Neural progenitor cell (in vitro differentiated cells): ENCODE measurements at regions not wholly inside any gene's neighbourhood (a gene's known extent, or its start where the extent isn't known, plus 50 kb on each side); places are given as distances from the start of the nearest gene placed in this dataset.
A peak's percentile ranks its signal among the peaks of the same experiment; 100 is the strongest.

Experiments
- DNase-seq: peaks from one replicate; pipeline ENCODE4 v3.0.0-alpha.2; 2016; ENCODE audit warnings: low spot score
- H2AFZ ChIP-seq: fragments of 200-600 bp; sonication (generic); replicated peaks from 2 replicates; pipeline ENCODE4 v1.6.1; 2016; ENCODE audit warnings: antibody characterized with exemption
- H3F3A ChIP-seq: fragments of 200-600 bp; sonication (generic); 2 replicates; pipeline ENCODE4 v1.6.1; 2016; ENCODE audit warnings: antibody characterized with exemption, low read depth
- H3K27ac ChIP-seq: fragments of 200-600 bp; sonication (generic); 2 replicates; pipeline ENCODE4 v1.5.1; 2016; ENCODE audit warnings: mild to moderate bottlenecking
- H3K27me3 ChIP-seq: fragments of 200-600 bp; sonication (generic); 2 replicates; pipeline ENCODE4 v1.6.1; 2016; ENCODE audit warnings: mild to moderate bottlenecking, moderate library complexity
- H3K36me3 ChIP-seq: fragments of 200-600 bp; sonication (generic); 2 replicates; pipeline ENCODE4 v1.5.1; 2016
- H3K4me1 ChIP-seq: fragments of 200-600 bp; sonication (generic); 2 replicates; pipeline ENCODE4 v1.6.1; 2016; ENCODE audit warnings: mixed run types
- H3K4me2 ChIP-seq: fragments of 200-600 bp; sonication (generic); 2 replicates; pipeline ENCODE4 v1.6.1; 2016
- H3K4me3 ChIP-seq: fragments of 200-600 bp; sonication (generic); 2 replicates; pipeline ENCODE4 v1.5.1; 2016
- H3K79me2 ChIP-seq: fragments of 200-600 bp; sonication (generic); 2 replicates; pipeline ENCODE4 v1.6.1; 2016; ENCODE audit warnings: low read depth
- H3K9ac ChIP-seq: fragments of 200-600 bp; sonication (generic); 2 replicates; pipeline ENCODE4 v1.6.1; 2016
- H3K9me3 ChIP-seq: fragments of 200-600 bp; sonication (generic); 2 replicates; pipeline ENCODE4 v1.5.1; 2016; ENCODE audit warnings: low read depth
- H4K20me1 ChIP-seq: fragments of 200-600 bp; sonication (generic); 2 replicates; pipeline ENCODE4 v1.6.1; 2016; ENCODE audit warnings: low read depth
- H3K27ac Mint-ChIP-seq: 3 replicates; pipeline ENCODE4 v1.8.0; 2021; ENCODE audit warnings: mixed read lengths
- H3K27me3 Mint-ChIP-seq: 2 replicates; pipeline ENCODE4 v1.8.0; 2022; ENCODE audit warnings: low read depth, mild to moderate bottlenecking, inconsistent platforms, moderate library complexity, mixed read lengths; ENCODE audit not compliant: insufficient read depth
- H3K36me3 Mint-ChIP-seq: 3 replicates; pipeline ENCODE4 v1.8.0; 2021; ENCODE audit warnings: mixed read lengths
- H3K4me1 Mint-ChIP-seq: 3 replicates; pipeline ENCODE4 v1.8.0; 2021; ENCODE audit warnings: mixed read lengths
- H3K4me3 Mint-ChIP-seq: 3 replicates; pipeline ENCODE4 v1.8.0; 2021; ENCODE audit warnings: mild to moderate bottlenecking, moderate library complexity, mixed read lengths
- H3K9me3 Mint-ChIP-seq: 3 replicates; pipeline ENCODE4 v1.8.0; 2020; ENCODE audit warnings: mixed read lengths
- EZH2 ChIP-seq: fragments of 200-600 bp; sonication (generic); IDR thresholded peaks from 2 replicates; pipeline ENCODE4 v1.6.1; 2017; ENCODE audit warnings: antibody characterized with exemption, mild to moderate bottlenecking, moderate library complexity
- EZH2phosphoT487 ChIP-seq: fragments of 200-600 bp; sonication (generic); IDR thresholded peaks from 2 replicates; pipeline ENCODE4 v1.6.1; 2017; ENCODE audit warnings: antibody characterized with exemption
- TF ChIP-seq, protein P1 (sequence below): fragments of 200-600 bp; sonication (generic); IDR thresholded peaks from 2 replicates; pipeline ENCODE4 v1.5.1; 2017; ENCODE audit warnings: antibody characterized with exemption, mild to moderate bottlenecking

DNA sequence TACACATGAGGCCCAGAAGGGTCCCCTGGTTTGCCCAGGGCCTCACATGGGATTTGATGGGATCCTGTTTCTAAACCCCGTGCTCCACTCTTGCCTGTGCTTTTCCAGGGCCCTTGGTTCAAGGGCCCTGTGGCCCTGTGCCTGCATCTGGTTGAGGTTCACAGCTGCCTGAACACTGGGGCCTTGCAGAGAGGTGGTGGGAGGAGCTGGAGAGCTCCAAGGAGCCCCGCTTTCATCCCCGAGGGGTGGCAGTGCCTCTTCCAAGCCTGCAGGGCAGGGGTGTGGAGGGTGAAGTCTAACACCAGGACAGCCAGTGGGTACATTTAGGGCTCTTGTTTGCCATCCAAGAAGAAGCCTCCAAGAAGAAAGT is 82.3 kb downstream of the GLI2 start:
- Mint-ChIP-seq H3K27ac (no peak overlapping the region), H3K36me3 (peaks cover 17% of the 10 kb centered on the region), H3K4me3 (no peak overlapping the region), H3K27me3 (peaks cover 2% of the 10 kb centered on the region), H3K4me1 (peaks cover 32% of the 10 kb centered on the region), H3K9me3 (no peaks in the 10 kb centered on the region)
- H3K4me2 ChIP-seq, result no peak overlapping the region
- peaks cover 23% of the 10 kb centered on the region for H3K79me2 ChIP-seq
- no peaks in the 10 kb centered on the region for H3K9me3 ChIP-seq
- peaks cover 20% of the 10 kb centered on the region for H3K4me1 ChIP-seq
- no peak for DNase-seq
- H4K20me1 ChIP-seq, result peaks cover 97% of the 10 kb centered on the region
- H2AFZ ChIP-seq, result no peak overlapping the region
- H3K27ac ChIP-seq, result no peak overlapping the region
- no peak overlapping the region for H3K9ac ChIP-seq
- H3K4me3 ChIP-seq, result no peak overlapping the region
- H3K27me3 ChIP-seq, result no peaks in the 10 kb centered on the region
- peaks cover 7% of the 10 kb centered on the region for H3F3A ChIP-seq
- TF ChIP-seq EZH2 (no peak), EZH2phosphoT487 (no peak)
- TF ChIP-seq, protein P1, sequence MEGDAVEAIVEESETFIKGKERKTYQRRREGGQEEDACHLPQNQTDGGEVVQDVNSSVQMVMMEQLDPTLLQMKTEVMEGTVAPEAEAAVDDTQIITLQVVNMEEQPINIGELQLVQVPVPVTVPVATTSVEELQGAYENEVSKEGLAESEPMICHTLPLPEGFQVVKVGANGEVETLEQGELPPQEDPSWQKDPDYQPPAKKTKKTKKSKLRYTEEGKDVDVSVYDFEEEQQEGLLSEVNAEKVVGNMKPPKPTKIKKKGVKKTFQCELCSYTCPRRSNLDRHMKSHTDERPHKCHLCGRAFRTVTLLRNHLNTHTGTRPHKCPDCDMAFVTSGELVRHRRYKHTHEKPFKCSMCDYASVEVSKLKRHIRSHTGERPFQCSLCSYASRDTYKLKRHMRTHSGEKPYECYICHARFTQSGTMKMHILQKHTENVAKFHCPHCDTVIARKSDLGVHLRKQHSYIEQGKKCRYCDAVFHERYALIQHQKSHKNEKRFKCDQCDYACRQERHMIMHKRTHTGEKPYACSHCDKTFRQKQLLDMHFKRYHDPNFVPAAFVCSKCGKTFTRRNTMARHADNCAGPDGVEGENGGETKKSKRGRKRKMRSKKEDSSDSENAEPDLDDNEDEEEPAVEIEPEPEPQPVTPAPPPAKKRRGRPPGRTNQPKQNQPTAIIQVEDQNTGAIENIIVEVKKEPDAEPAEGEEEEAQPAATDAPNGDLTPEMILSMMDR, result no peak
- no peaks in the 10 kb centered on the region for H3K36me3 ChIP-seq

DNA sequence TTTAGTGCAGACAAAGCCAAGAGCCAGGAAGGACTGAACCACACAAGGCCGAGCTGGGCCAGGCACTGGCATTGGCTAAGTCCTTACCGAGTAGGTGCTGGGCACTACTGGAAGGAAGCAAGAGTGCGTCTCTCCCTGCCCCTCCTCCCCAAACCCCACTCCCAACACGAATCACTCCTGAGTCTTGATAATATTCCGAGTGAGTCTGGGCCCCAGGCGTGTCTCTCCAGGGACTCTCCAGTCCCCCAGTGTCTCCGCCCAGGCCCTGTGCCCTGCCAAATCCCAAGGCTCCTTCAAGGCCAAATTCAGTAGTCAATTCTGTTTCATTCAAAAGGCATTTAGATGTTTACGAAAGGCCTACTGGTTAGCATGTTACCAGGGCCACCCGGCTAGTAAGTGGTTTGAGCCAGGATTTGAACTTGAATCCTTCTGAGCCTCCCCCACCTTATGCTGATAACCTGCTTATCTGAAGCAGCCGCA is 82.8 kb downstream of the GLI2 start:
- Histone ChIP-seq H3K4me3 (no peak overlapping the region), H2AFZ (no peak overlapping the region), H3K27ac (no peak overlapping the region), H3K79me2 (peaks cover 29% of the 10 kb centered on the region), H3K9ac (no peak overlapping the region), H3K36me3 (no peaks in the 10 kb centered on the region), H4K20me1 (peaks cover 98% of the 10 kb centered on the region), H3K27me3 (no peaks in the 10 kb centered on the region), H3K4me1 (peaks cover 20% of the 10 kb centered on the region), H3K9me3 (no peaks in the 10 kb centered on the region), H3K4me2 (no peak overlapping the region), H3F3A (peaks cover 7% of the 10 kb centered on the region)
- Mint-ChIP-seq H3K36me3 (peaks cover 13% of the 10 kb centered on the region), H3K4me1 (peaks cover 32% of the 10 kb centered on the region), H3K27me3 (peaks cover 2% of the 10 kb centered on the region), H3K4me3 (no peak overlapping the region), H3K27ac (no peak overlapping the region), H3K9me3 (no peaks in the 10 kb centered on the region)
- TF ChIP-seq EZH2, result no peak
- TF ChIP-seq, protein P1, result no peak
- no peak for TF ChIP-seq EZH2phosphoT487
- DNase-seq, result no peak

DNA sequence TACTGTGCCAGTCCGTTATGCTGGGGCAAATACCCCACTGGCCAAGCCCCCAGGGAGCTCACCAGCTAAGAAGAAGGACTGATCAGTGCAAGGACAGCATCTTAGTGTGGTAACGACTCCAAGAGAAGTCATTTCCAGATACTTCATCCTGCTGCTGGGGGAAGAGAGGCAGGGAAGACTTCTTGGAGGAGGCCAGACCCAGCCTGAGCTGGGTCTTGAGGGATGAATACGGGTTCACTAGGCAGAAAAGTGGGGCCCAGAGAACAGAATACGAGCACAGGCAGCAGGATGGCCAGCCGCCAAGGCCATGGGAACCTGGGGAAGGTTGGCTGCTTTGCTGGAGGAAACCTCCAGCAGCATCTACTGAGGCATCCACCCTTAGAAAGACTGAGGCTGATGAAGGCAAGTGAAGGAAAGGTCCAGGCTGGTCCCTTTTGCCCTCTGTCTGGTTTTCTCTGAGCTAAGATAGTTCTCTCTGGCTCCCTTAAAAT is 84.1 kb downstream of the GLI2 start:
- H3K4me3 ChIP-seq, result no peak overlapping the region
- peaks cover 10% of the 10 kb centered on the region for H3K36me3 Mint-ChIP-seq
- no peaks in the 10 kb centered on the region for H3K27me3 ChIP-seq
- TF ChIP-seq, protein P1, result no peak
- TF ChIP-seq EZH2phosphoT487 (no peak), EZH2 (no peak)
- H3K9me3 ChIP-seq, result no peaks in the 10 kb centered on the region
- peaks cover 35% of the 10 kb centered on the region for H3K79me2 ChIP-seq
- H3K27me3 Mint-ChIP-seq, result peaks cover 2% of the 10 kb centered on the region
- H3K4me2 ChIP-seq, result peak overlapping the region; percentile 48
- no peak overlapping the region for H2AFZ ChIP-seq
- H3K9me3 Mint-ChIP-seq, result no peaks in the 10 kb centered on the region
- H3K36me3 ChIP-seq, result no peaks in the 10 kb centered on the region
- peaks cover 20% of the 10 kb centered on the region for H3K4me1 ChIP-seq
- H3K4me1 Mint-ChIP-seq, result peaks cover 35% of the 10 kb centered on the region
- H3K4me3 Mint-ChIP-seq, result no peak overlapping the region
- no peak for DNase-seq
- peaks cover 7% of the 10 kb centered on the region for H3F3A ChIP-seq
- H3K27ac ChIP-seq, result no peak overlapping the region
- H3K27ac Mint-ChIP-seq, result peak overlapping the region; percentile 53
- H4K20me1 ChIP-seq, result peaks cover 98% of the 10 kb centered on the region
- no peak overlapping the region for H3K9ac ChIP-seq
